ENCODE measurements at regions not wholly inside any gene's neighbourhood (a gene's known extent, or its start where the extent isn't known, plus 50 kb on each side); places are given as distances from the start of the nearest gene placed in this dataset.
A peak's percentile ranks its signal among the peaks of the same experiment; 100 is the strongest.

GRCh38 chr4:115366390-115366789, 253.0 kb upstream of the NDST4 start:
- no peak overlapping the region for H3K27ac ChIP-seq (ENCODE audit: low read depth, low read length)
- POLR2A ChIA-PET, result no interaction called here
- H3K4me3 ChIP-seq (ENCODE audit: low read length), result no peak overlapping the region
- Mint-ChIP-seq H3K9me3 (no peaks in the 10 kb centered on the region), H3K27me3 (no peaks in the 10 kb centered on the region), H3K4me1 (no peaks in the 10 kb centered on the region), H3K36me3 (no peaks in the 10 kb centered on the region), H3K27ac (no peak overlapping the region), H3K4me3 (no peak overlapping the region)
- H3K36me3 ChIP-seq (ENCODE audit: insufficient read depth, low read length), result no peaks in the 10 kb centered on the region
- H3K4me1 ChIP-seq (ENCODE audit: insufficient read depth, low read length), result no peaks in the 10 kb centered on the region
- H3K27me3 ChIP-seq (ENCODE audit: insufficient read depth, low read length, poor library complexity, severe bottlenecking), result no peaks in the 10 kb centered on the region
- DNase-seq, result peak in 1 of 5 donors; percentile 31
- H3K9me3 ChIP-seq (ENCODE audit: low read length), result no peaks in the 10 kb centered on the region
- CTCF ChIA-PET, result no interaction called here

- H3K9me3 Mint-ChIP-seq, result peaks cover 0 to 5% (median 0%) of the 10 kb centered on the region in 5 donors
- no peak for DNase-seq
- H3K27me3 ChIP-seq (ENCODE audit: insufficient read depth, low read length, poor library complexity, severe bottlenecking), result no peaks in the 10 kb centered on the region
- no peak overlapping the region for H3K27ac ChIP-seq (ENCODE audit: low read depth, low read length)
- no peaks in the 10 kb centered on the region for H3K4me1 Mint-ChIP-seq
- no peak overlapping the region for H3K4me3 ChIP-seq (ENCODE audit: low read length)
- H3K9me3 ChIP-seq (ENCODE audit: low read length), result no peaks in the 10 kb centered on the region
- no peaks in the 10 kb centered on the region for H3K4me1 ChIP-seq (ENCODE audit: insufficient read depth, low read length)
- no peaks in the 10 kb centered on the region for H3K36me3 ChIP-seq (ENCODE audit: insufficient read depth, low read length)
- ChIA-PET CTCF (no interaction called here), POLR2A (no interaction called here)
- no peaks in the 10 kb centered on the region for H3K36me3 Mint-ChIP-seq
- H3K4me3 Mint-ChIP-seq, result no peak overlapping the region
- H3K27ac Mint-ChIP-seq, result peak overlapping the region in 1 of 8 donors; percentile 24
- no peaks in the 10 kb centered on the region for H3K27me3 Mint-ChIP-seq
Observed at GRCh38 chr4:115365185-115365584, 251.8 kb upstream of the NDST4 start.

GRCh38 chr4:115361781-115362180, 248.4 kb upstream of the NDST4 start:
- H3K27ac ChIP-seq (ENCODE audit: low read depth, low read length), result no peak overlapping the region
- no peak for DNase-seq
- H3K4me1 Mint-ChIP-seq, result no peaks in the 10 kb centered on the region
- H3K4me3 Mint-ChIP-seq, result no peak overlapping the region
- ChIA-PET POLR2A (no interaction called here), CTCF (no interaction called here)
- peaks cover 0 to 11% (median 0%) of the 10 kb centered on the region in 5 donors for H3K9me3 Mint-ChIP-seq
- H3K4me1 ChIP-seq (ENCODE audit: insufficient read depth, low read length), result no peaks in the 10 kb centered on the region
- no peaks in the 10 kb centered on the region for H3K27me3 ChIP-seq (ENCODE audit: insufficient read depth, low read length, poor library complexity, severe bottlenecking)
- H3K27ac Mint-ChIP-seq, result no peak overlapping the region
- H3K36me3 ChIP-seq (ENCODE audit: insufficient read depth, low read length), result no peaks in the 10 kb centered on the region
- no peaks in the 10 kb centered on the region for H3K27me3 Mint-ChIP-seq
- H3K9me3 ChIP-seq (ENCODE audit: low read length), result no peaks in the 10 kb centered on the region
- no peaks in the 10 kb centered on the region for H3K36me3 Mint-ChIP-seq
- H3K4me3 ChIP-seq (ENCODE audit: low read length), result no peak overlapping the region

- ChIA-PET CTCF (no interaction called here), POLR2A (no interaction called here)
- H3K27ac Mint-ChIP-seq, result no peak overlapping the region
- H3K4me3 Mint-ChIP-seq, result no peak overlapping the region
- no peak for DNase-seq
- no peaks in the 10 kb centered on the region for H3K4me1 Mint-ChIP-seq
- H3K4me1 ChIP-seq (ENCODE audit: insufficient read depth, low read length), result no peaks in the 10 kb centered on the region
- H3K9me3 ChIP-seq (ENCODE audit: low read length), result no peaks in the 10 kb centered on the region
- no peaks in the 10 kb centered on the region for H3K27me3 Mint-ChIP-seq
- no peaks in the 10 kb centered on the region for H3K36me3 Mint-ChIP-seq
- no peaks in the 10 kb centered on the region for H3K36me3 ChIP-seq (ENCODE audit: insufficient read depth, low read length)
- H3K27ac ChIP-seq (ENCODE audit: low read depth, low read length), result no peak overlapping the region
- H3K27me3 ChIP-seq (ENCODE audit: insufficient read depth, low read length, poor library complexity, severe bottlenecking), result no peaks in the 10 kb centered on the region
- H3K9me3 Mint-ChIP-seq, result peaks cover 0 to 11% (median 3%) of the 10 kb centered on the region in 5 donors
- H3K4me3 ChIP-seq (ENCODE audit: low read length), result no peak overlapping the region
Observed at GRCh38 chr4:115360431-115360830, 247.0 kb upstream of the NDST4 start.

GRCh38 chr4:115357776-115358175, 244.4 kb upstream of the NDST4 start:
- Mint-ChIP-seq H3K9me3 (peaks cover 11 to 27% (median 16%) of the 10 kb centered on the region in 5 donors), H3K27me3 (no peaks in the 10 kb centered on the region), H3K27ac (no peak overlapping the region), H3K36me3 (peaks cover 0 to 7% (median 0%) of the 10 kb centered on the region in 3 donors), H3K4me3 (no peak overlapping the region), H3K4me1 (no peaks in the 10 kb centered on the region)
- H3K27ac ChIP-seq (ENCODE audit: low read depth, low read length), result no peak overlapping the region
- no peaks in the 10 kb centered on the region for H3K4me1 ChIP-seq (ENCODE audit: insufficient read depth, low read length)
- H3K9me3 ChIP-seq (ENCODE audit: low read length), result no peaks in the 10 kb centered on the region
- CTCF ChIA-PET, result no interaction called here
- H3K27me3 ChIP-seq (ENCODE audit: insufficient read depth, low read length, poor library complexity, severe bottlenecking), result no peaks in the 10 kb centered on the region
- no peak for DNase-seq
- POLR2A ChIA-PET, result no interaction called here
- H3K4me3 ChIP-seq (ENCODE audit: low read length), result no peak overlapping the region
- no peaks in the 10 kb centered on the region for H3K36me3 ChIP-seq (ENCODE audit: insufficient read depth, low read length)

- H3K27ac Mint-ChIP-seq, result no peak overlapping the region
- Histone ChIP-seq H3K36me3 (ENCODE audit: insufficient read depth, low read length) (no peaks in the 10 kb centered on the region), H3K4me3 (ENCODE audit: low read length) (no peak overlapping the region), H3K27ac (ENCODE audit: low read depth, low read length) (no peak overlapping the region), H3K27me3 (ENCODE audit: insufficient read depth, low read length, poor library complexity, severe bottlenecking) (no peaks in the 10 kb centered on the region), H3K9me3 (ENCODE audit: low read length) (no peaks in the 10 kb centered on the region), H3K4me1 (ENCODE audit: insufficient read depth, low read length) (no peaks in the 10 kb centered on the region)
- peaks cover 17 to 31% (median 24%) of the 10 kb centered on the region in 5 donors for H3K9me3 Mint-ChIP-seq
- peaks cover 0 to 14% (median 0%) of the 10 kb centered on the region in 3 donors for H3K36me3 Mint-ChIP-seq
- ChIA-PET POLR2A (no interaction called here), CTCF (no interaction called here)
- H3K4me1 Mint-ChIP-seq, result no peaks in the 10 kb centered on the region
- DNase-seq, result no peak
- H3K27me3 Mint-ChIP-seq, result no peaks in the 10 kb centered on the region
- no peak overlapping the region for H3K4me3 Mint-ChIP-seq
Observed at GRCh38 chr4:115356176-115356575, 242.8 kb upstream of the NDST4 start.

- Mint-ChIP-seq H3K27ac (no peak overlapping the region), H3K4me3 (no peak overlapping the region), H3K27me3 (no peaks in the 10 kb centered on the region), H3K4me1 (no peaks in the 10 kb centered on the region), H3K9me3 (peaks cover 17 to 28% (median 27%) of the 10 kb centered on the region in 5 donors), H3K36me3 (peaks cover 0 to 14% (median 0%) of the 10 kb centered on the region in 3 donors)
- H3K9me3 ChIP-seq (ENCODE audit: low read length), result no peaks in the 10 kb centered on the region
- H3K27me3 ChIP-seq (ENCODE audit: insufficient read depth, low read length, poor library complexity, severe bottlenecking), result no peaks in the 10 kb centered on the region
- no peaks in the 10 kb centered on the region for H3K36me3 ChIP-seq (ENCODE audit: insufficient read depth, low read length)
- H3K4me1 ChIP-seq (ENCODE audit: insufficient read depth, low read length), result no peaks in the 10 kb centered on the region
- no peak overlapping the region for H3K4me3 ChIP-seq (ENCODE audit: low read length)
- ChIA-PET POLR2A (no interaction called here), CTCF (no interaction called here)
- H3K27ac ChIP-seq (ENCODE audit: low read depth, low read length), result no peak overlapping the region
- DNase-seq, result no peak
Observed at GRCh38 chr4:115355329-115355728, 241.9 kb upstream of the NDST4 start.

GRCh38 chr4:115353370-115353769, 239.9 kb upstream of the NDST4 start:
- H3K27ac Mint-ChIP-seq, result no peak overlapping the region
- Histone ChIP-seq H3K27ac (ENCODE audit: low read depth, low read length) (no peak overlapping the region), H3K4me3 (ENCODE audit: low read length) (no peak overlapping the region), H3K36me3 (ENCODE audit: insufficient read depth, low read length) (no peaks in the 10 kb centered on the region), H3K9me3 (ENCODE audit: low read length) (no peaks in the 10 kb centered on the region), H3K27me3 (ENCODE audit: insufficient read depth, low read length, poor library complexity, severe bottlenecking) (no peaks in the 10 kb centered on the region), H3K4me1 (ENCODE audit: insufficient read depth, low read length) (no peaks in the 10 kb centered on the region)
- DNase-seq, result no peak
- ChIA-PET CTCF (no interaction called here), POLR2A (no interaction called here)
- peaks cover 17 to 27% (median 26%) of the 10 kb centered on the region in 5 donors for H3K9me3 Mint-ChIP-seq
- peaks cover 0 to 14% (median 0%) of the 10 kb centered on the region in 3 donors for H3K36me3 Mint-ChIP-seq
- no peak overlapping the region for H3K4me3 Mint-ChIP-seq
- no peaks in the 10 kb centered on the region for H3K27me3 Mint-ChIP-seq
- peaks cover 0 to 1% (median 0%) of the 10 kb centered on the region in 3 donors for H3K4me1 Mint-ChIP-seq

GRCh38 chr4:115343171-115343570, 229.8 kb upstream of the NDST4 start:
- H3K4me1 ChIP-seq (ENCODE audit: insufficient read depth, low read length), result no peaks in the 10 kb centered on the region
- H3K4me3 Mint-ChIP-seq, result no peak overlapping the region
- no peak overlapping the region for H3K27ac ChIP-seq (ENCODE audit: low read depth, low read length)
- CTCF ChIA-PET, result no interaction called here
- no peak for DNase-seq
- peaks cover 0 to 2% (median 0%) of the 10 kb centered on the region in 5 donors for H3K9me3 Mint-ChIP-seq
- POLR2A ChIA-PET, result no interaction called here
- no peaks in the 10 kb centered on the region for H3K27me3 ChIP-seq (ENCODE audit: insufficient read depth, low read length, poor library complexity, severe bottlenecking)
- no peaks in the 10 kb centered on the region for H3K4me1 Mint-ChIP-seq
- no peak overlapping the region for H3K27ac Mint-ChIP-seq
- H3K27me3 Mint-ChIP-seq, result no peaks in the 10 kb centered on the region
- H3K36me3 Mint-ChIP-seq, result no peaks in the 10 kb centered on the region
- H3K4me3 ChIP-seq (ENCODE audit: low read length), result no peak overlapping the region
- H3K9me3 ChIP-seq (ENCODE audit: low read length), result no peaks in the 10 kb centered on the region
- no peaks in the 10 kb centered on the region for H3K36me3 ChIP-seq (ENCODE audit: insufficient read depth, low read length)
